ENCODE measurements at regions not wholly inside any gene's neighbourhood (a gene's known extent, or its start where the extent isn't known, plus 50 kb on each side); places are given as distances from the start of the nearest gene placed in this dataset.
"Not testable (repeated sequence)": the region's sequence is repeated elsewhere in the genome, so short reads cannot be mapped to it uniquely, and the experiment has no call there.

- no peak for DNase-seq (ENCODE audit: low read depth)
- no peak for TF ChIP-seq CTCF (conservative IDR thresholded peaks at IDR 0.05; ENCODE audit: low read depth, low read length)
- H3K4me3 ChIP-seq (ENCODE audit: low read length) = no peak overlapping the region
These were observed 171.3 kb upstream of the ADGRL4 start for GRCh38 chr1:79177844-79178243.

GRCh38 chr1:79161077-79161476, 154.5 kb upstream of the ADGRL4 start:
- no peak for TF ChIP-seq CTCF (conservative IDR thresholded peaks at IDR 0.05; ENCODE audit: low read depth, low read length)
- H3K4me3 ChIP-seq (ENCODE audit: low read length) = no peak overlapping the region
- peak; percentile 72 for DNase-seq (ENCODE audit: low read depth)

- H3K4me3 ChIP-seq (ENCODE audit: low read length) = no peak overlapping the region
- no peak for TF ChIP-seq CTCF (conservative IDR thresholded peaks at IDR 0.05; ENCODE audit: low read depth, low read length)
- no peak for DNase-seq (ENCODE audit: low read depth)
These were observed 149.5 kb upstream of the ADGRL4 start for GRCh38 chr1:79155991-79156390.

GRCh38 chr1:79151006-79151796, 144.7 kb upstream of the ADGRL4 start:
- no peak for DNase-seq (ENCODE audit: low read depth)
- no peak for TF ChIP-seq CTCF (conservative IDR thresholded peaks at IDR 0.05; ENCODE audit: low read depth, low read length)
- no peak overlapping the region for H3K4me3 ChIP-seq (ENCODE audit: low read length)

- no peak overlapping the region for H3K4me3 ChIP-seq (ENCODE audit: low read length)
- TF ChIP-seq CTCF (conservative IDR thresholded peaks at IDR 0.05; ENCODE audit: low read depth, low read length) = no peak
- DNase-seq (ENCODE audit: low read depth) = no peak
These were observed 144.0 kb upstream of the ADGRL4 start for GRCh38 chr1:79150576-79150975.

GRCh38 chr1:79138227-79138626, 131.7 kb upstream of the ADGRL4 start:
- DNase-seq (ENCODE audit: low read depth); H3K4me3 ChIP-seq (ENCODE audit: low read length): not testable (repeated sequence)

- no peak overlapping the region for H3K4me3 ChIP-seq (ENCODE audit: low read length)
- DNase-seq (ENCODE audit: low read depth) = no peak
- TF ChIP-seq CTCF (conservative IDR thresholded peaks at IDR 0.05; ENCODE audit: low read depth, low read length) = no peak
These were observed 127.3 kb upstream of the ADGRL4 start for GRCh38 chr1:79133774-79134364.
